ENCODE measurements at regions not wholly inside any gene's neighbourhood (a gene's known extent, or its start where the extent isn't known, plus 50 kb on each side); places are given as distances from the start of the nearest gene placed in this dataset.
A peak's percentile ranks its signal among the peaks of the same experiment; 100 is the strongest.

GRCh38 chr9:80061940-80062339, 490.2 kb downstream of the TLE4 start:
- H3K27ac ChIP-seq: peak overlapping the region; percentile 24 to 76 (median 51)
- TF ChIP-seq POLR2AphosphoS5 (IDR thresholded peaks at IDR 0.05) (peak in 3 of 4 donors; percentile 22 to 65 (median 59)), EP300 (IDR thresholded peaks at IDR 0.05) (no peak)
- DNase-seq: peak; percentile 75
- intact Hi-C loops (cut with DNase I): no loop called here
- no peaks in the 10 kb centered on the region for H3K27me3 ChIP-seq
- H3K4me1 ChIP-seq: peaks cover 0 to 17% (median 11%) of the 10 kb centered on the region in 4 donors
- H3K9me3 ChIP-seq: peaks cover 0 to 6% (median 2%) of the 10 kb centered on the region in 4 donors
- no peaks in the 10 kb centered on the region for H3K36me3 ChIP-seq
- WGBS, 2 donors: 38 to 57% methylated on average over 2 of the region's 2 CpGs
- H3K4me3 ChIP-seq: no peak overlapping the region

GRCh38 chr9:80061096-80061495, 489.3 kb downstream of the TLE4 start:
- Histone ChIP-seq H3K4me3 (no peak overlapping the region), H3K27ac (peak overlapping the region in 2 of 4 donors; percentile 51 to 76), H3K4me1 (peaks cover 0 to 17% (median 11%) of the 10 kb centered on the region in 4 donors), H3K36me3 (no peaks in the 10 kb centered on the region), H3K27me3 (no peaks in the 10 kb centered on the region), H3K9me3 (peaks cover 0 to 6% (median 2%) of the 10 kb centered on the region in 4 donors)
- no peak for TF ChIP-seq CTCF (IDR thresholded peaks at IDR 0.05)
- no peak for TF ChIP-seq EP300 (IDR thresholded peaks at IDR 0.05)
- TF ChIP-seq POLR2AphosphoS5 (IDR thresholded peaks at IDR 0.05): no peak
- no peak for TF ChIP-seq POLR2A (IDR thresholded peaks at IDR 0.05)
- no peak for DNase-seq
- intact Hi-C loops (cut with DNase I): no loop called here

- Histone ChIP-seq H3K4me1 (peaks cover 0 to 17% (median 11%) of the 10 kb centered on the region in 4 donors), H3K27ac (no peak overlapping the region), H3K36me3 (no peaks in the 10 kb centered on the region), H3K9me3 (peaks cover 0 to 6% (median 2%) of the 10 kb centered on the region in 4 donors), H3K4me3 (no peak overlapping the region), H3K27me3 (no peaks in the 10 kb centered on the region)
- no peak for TF ChIP-seq EP300 (IDR thresholded peaks at IDR 0.05)
- TF ChIP-seq POLR2A (IDR thresholded peaks at IDR 0.05): no peak
- no peak for DNase-seq
- WGBS, 2 donors: 89 to 93% methylated on average over 5 of the region's 5 CpGs
- intact Hi-C loops (cut with DNase I): no loop called here
These were observed 488.2 kb downstream of the TLE4 start for GRCh38 chr9:80059979-80060378.

- intact Hi-C loops (cut with DNase I): no loop called here
- Histone ChIP-seq H3K27me3 (no peaks in the 10 kb centered on the region), H3K36me3 (no peaks in the 10 kb centered on the region), H3K9me3 (peaks cover 0 to 6% (median 2%) of the 10 kb centered on the region in 4 donors), H3K4me3 (no peak overlapping the region), H3K27ac (no peak overlapping the region), H3K4me1 (peaks cover 0 to 17% (median 11%) of the 10 kb centered on the region in 4 donors)
- 69 to 85% methylated on average over 6 of the region's 6 CpGs for WGBS, 2 donors
- no peak for DNase-seq
- TF ChIP-seq POLR2AphosphoS5 (IDR thresholded peaks at IDR 0.05): no peak
- no peak for TF ChIP-seq EP300 (IDR thresholded peaks at IDR 0.05)
- no peak for TF ChIP-seq CTCF (IDR thresholded peaks at IDR 0.05)
- TF ChIP-seq POLR2A (IDR thresholded peaks at IDR 0.05): no peak
These were observed 487.4 kb downstream of the TLE4 start for GRCh38 chr9:80059191-80059590.

- WGBS, 2 donors: 83 to 91% methylated on average over 1 of the region's 1 CpG
- Histone ChIP-seq H3K27ac (no peak overlapping the region), H3K9me3 (peaks cover 0 to 12% (median 1%) of the 10 kb centered on the region in 4 donors), H3K4me3 (no peak overlapping the region), H3K4me1 (peaks cover 0 to 8% (median 0%) of the 10 kb centered on the region in 4 donors), H3K36me3 (no peaks in the 10 kb centered on the region), H3K27me3 (no peaks in the 10 kb centered on the region)
- no peak for DNase-seq
- intact Hi-C loops (cut with DNase I): no loop called here
- TF ChIP-seq EP300 (IDR thresholded peaks at IDR 0.05): no peak
- no peak for TF ChIP-seq CTCF (IDR thresholded peaks at IDR 0.05)
- TF ChIP-seq POLR2AphosphoS5 (IDR thresholded peaks at IDR 0.05): no peak
- TF ChIP-seq POLR2A (IDR thresholded peaks at IDR 0.05): no peak
These were observed 481.1 kb downstream of the TLE4 start for GRCh38 chr9:80052830-80053229.

Data from sigmoid colon (tissue), 6 donors.